ENCODE measurements at regions not wholly inside any gene's neighbourhood (a gene's known extent, or its start where the extent isn't known, plus 50 kb on each side); places are given as distances from the start of the nearest gene placed in this dataset.

GRCh38 chr4:136311774-136312173, 1220.5 kb downstream of the PCDH18 start:
- Histone ChIP-seq H3K9me3 (ENCODE audit: low read depth) (no peaks in the 10 kb centered on the region), H3K27ac (no peak overlapping the region), H2AFZ (replicated peaks) (no peak overlapping the region), H3K4me1 (no peaks in the 10 kb centered on the region), H3K4me3 (no peak overlapping the region), H3K9ac (no peak overlapping the region), H3K79me2 (ENCODE audit: low read depth) (no peaks in the 10 kb centered on the region), H4K20me1 (ENCODE audit: low read depth) (no peaks in the 10 kb centered on the region), H3K36me3 (no peaks in the 10 kb centered on the region), H3F3A (ENCODE audit: low read depth) (no peaks in the 10 kb centered on the region), H3K4me2 (no peak overlapping the region), H3K27me3 (no peaks in the 10 kb centered on the region)
- H3K27ac Mint-ChIP-seq, result no peak overlapping the region
- no peaks in the 10 kb centered on the region for H3K36me3 Mint-ChIP-seq
- H3K27me3 Mint-ChIP-seq (ENCODE audit: insufficient read depth, low read depth), result no peaks in the 10 kb centered on the region
- TF ChIP-seq CTCF (IDR thresholded peaks at IDR 0.05) (no peak), EZH2phosphoT487 (IDR thresholded peaks at IDR 0.05) (no peak), EZH2 (IDR thresholded peaks at IDR 0.05) (no peak)
- no peak overlapping the region for H3K4me3 Mint-ChIP-seq
- no peaks in the 10 kb centered on the region for H3K4me1 Mint-ChIP-seq
- H3K9me3 Mint-ChIP-seq, result no peaks in the 10 kb centered on the region
- DNase-seq (ENCODE audit: low spot score), result no peak

GRCh38 chr4:136307765-136308164, 1224.5 kb downstream of the PCDH18 start:
- no peaks in the 10 kb centered on the region for H3K36me3 Mint-ChIP-seq
- Histone ChIP-seq H3K27me3 (no peaks in the 10 kb centered on the region), H3K27ac (no peak overlapping the region), H2AFZ (replicated peaks) (no peak overlapping the region), H3K36me3 (no peaks in the 10 kb centered on the region), H3K4me2 (no peak overlapping the region), H4K20me1 (ENCODE audit: low read depth) (no peaks in the 10 kb centered on the region), H3K4me3 (no peak overlapping the region), H3K4me1 (no peaks in the 10 kb centered on the region), H3K9ac (no peak overlapping the region), H3K9me3 (ENCODE audit: low read depth) (no peaks in the 10 kb centered on the region), H3F3A (ENCODE audit: low read depth) (no peaks in the 10 kb centered on the region), H3K79me2 (ENCODE audit: low read depth) (no peaks in the 10 kb centered on the region)
- TF ChIP-seq CTCF (IDR thresholded peaks at IDR 0.05), result no peak
- TF ChIP-seq EZH2 (IDR thresholded peaks at IDR 0.05), result no peak
- TF ChIP-seq EZH2phosphoT487 (IDR thresholded peaks at IDR 0.05), result no peak
- no peak for DNase-seq (ENCODE audit: low spot score)
- no peaks in the 10 kb centered on the region for H3K9me3 Mint-ChIP-seq
- H3K27ac Mint-ChIP-seq, result no peak overlapping the region
- H3K27me3 Mint-ChIP-seq (ENCODE audit: insufficient read depth, low read depth), result peaks cover 2% of the 10 kb centered on the region
- H3K4me1 Mint-ChIP-seq, result no peaks in the 10 kb centered on the region
- no peak overlapping the region for H3K4me3 Mint-ChIP-seq

- TF ChIP-seq CTCF (IDR thresholded peaks at IDR 0.05) (no peak), EZH2 (IDR thresholded peaks at IDR 0.05) (no peak), EZH2phosphoT487 (IDR thresholded peaks at IDR 0.05) (no peak)
Observed at GRCh38 chr4:136306361-136306760, 1225.9 kb downstream of the PCDH18 start.

More at GRCh38 chr4:136306361-136306760, 1225.9 kb downstream of the PCDH18 start:
- Histone ChIP-seq H4K20me1 (ENCODE audit: low read depth) (no peaks in the 10 kb centered on the region), H2AFZ (replicated peaks) (no peak overlapping the region), H3K4me2 (no peak overlapping the region), H3F3A (ENCODE audit: low read depth) (no peaks in the 10 kb centered on the region), H3K9me3 (ENCODE audit: low read depth) (no peaks in the 10 kb centered on the region), H3K36me3 (no peaks in the 10 kb centered on the region), H3K27me3 (no peaks in the 10 kb centered on the region), H3K4me1 (no peaks in the 10 kb centered on the region), H3K79me2 (ENCODE audit: low read depth) (no peaks in the 10 kb centered on the region), H3K9ac (no peak overlapping the region), H3K4me3 (no peak overlapping the region), H3K27ac (no peak overlapping the region)
- Mint-ChIP-seq H3K27ac (no peak overlapping the region), H3K36me3 (no peaks in the 10 kb centered on the region), H3K4me1 (no peaks in the 10 kb centered on the region), H3K4me3 (no peak overlapping the region), H3K27me3 (ENCODE audit: insufficient read depth, low read depth) (peaks cover 2% of the 10 kb centered on the region), H3K9me3 (no peaks in the 10 kb centered on the region)
- DNase-seq (ENCODE audit: low spot score), result no peak
